H9 (cell line): ENCODE measurements at regions not wholly inside any gene's neighbourhood (a gene's known extent, or its start where the extent isn't known, plus 50 kb on each side); places are given as distances from the start of the nearest gene placed in this dataset.

Experiments used
- DNase-seq: peaks from one replicate; pipeline ENCODE4 v3.0.0-alpha.2; 2017
- H2AFZ ChIP-seq: one replicate; pipeline ENCODE4 v1.6.1; 2013; ENCODE audit warnings: mild to moderate bottlenecking, low read length, control low read depth, moderate library complexity
- H2AK5ac ChIP-seq: 2 replicates; pipeline ENCODE4 v1.6.1; 2013; ENCODE audit warnings: low read length, control low read depth, mixed read lengths; ENCODE audit not compliant: insufficient read length
- H2BK120ac ChIP-seq: one replicate; pipeline ENCODE4 v1.6.1; 2013; ENCODE audit warnings: low read depth, mild to moderate bottlenecking, low read length, control low read depth, inconsistent platforms; ENCODE audit not compliant: poor library complexity, severe bottlenecking
- H2BK12ac ChIP-seq: 2 replicates; pipeline ENCODE4 v1.6.1; 2013; ENCODE audit warnings: low read length, control low read depth, mixed read lengths, low read depth; ENCODE audit not compliant: insufficient read length
- H2BK15ac ChIP-seq: 2 replicates; pipeline ENCODE4 v1.6.1; 2013; ENCODE audit warnings: low read depth, low read length, control low read depth
- H2BK20ac ChIP-seq: one replicate; pipeline ENCODE4 v1.6.1; 2013; ENCODE audit warnings: low read depth, mild to moderate bottlenecking, low read length, control low read depth, inconsistent platforms; ENCODE audit not compliant: poor library complexity, severe bottlenecking
- H2BK5ac ChIP-seq: 2 replicates; pipeline ENCODE4 v1.6.1; 2013; ENCODE audit warnings: low read length, control low read depth, mixed read lengths; ENCODE audit not compliant: insufficient read length
- H3K14ac ChIP-seq: 2 replicates; pipeline ENCODE4 v1.6.1; 2013; ENCODE audit warnings: low read length, control low read depth; ENCODE audit not compliant: insufficient read depth
- H3K18ac ChIP-seq: 2 replicates; pipeline ENCODE4 v1.6.1; 2013; ENCODE audit warnings: low read depth, mild to moderate bottlenecking, mixed read lengths, low read length, control low read depth; ENCODE audit not compliant: insufficient read length
- H3K23ac ChIP-seq: 2 replicates; pipeline ENCODE4 v1.6.1; 2013; ENCODE audit warnings: low read length, control low read depth, mixed read lengths, low read depth; ENCODE audit not compliant: insufficient read length
- H3K23me2 ChIP-seq: 2 replicates; pipeline ENCODE4 v1.6.1; 2013; ENCODE audit warnings: low read depth, mild to moderate bottlenecking, mixed read lengths, low read length, control low read depth; ENCODE audit not compliant: insufficient read length, poor library complexity, severe bottlenecking
- H3K27ac ChIP-seq: 2 replicates; pipeline ENCODE4 v1.5.1; 2013; ENCODE audit warnings: low read length, control low read depth, mixed read lengths, low read depth; ENCODE audit not compliant: insufficient read length
- H3K27me3 ChIP-seq: 2 replicates; pipeline ENCODE4 v1.6.1; 2013; ENCODE audit warnings: low read length, control low read depth, inconsistent platforms; ENCODE audit not compliant: insufficient read depth
- H3K4ac ChIP-seq: 2 replicates; pipeline ENCODE4 v1.6.1; 2013; ENCODE audit warnings: low read depth, mild to moderate bottlenecking, control low read depth, inconsistent platforms, low read length, moderate library complexity
- H3K4me1 ChIP-seq: 2 replicates; pipeline ENCODE4 v1.6.1; 2013; ENCODE audit warnings: low read length, control low read depth, inconsistent platforms; ENCODE audit not compliant: insufficient read depth
- H3K4me2 ChIP-seq: 2 replicates; pipeline ENCODE4 v1.6.1; 2013; ENCODE audit warnings: low read length, control low read depth, mixed read lengths; ENCODE audit not compliant: insufficient read length, insufficient read depth
- H3K56ac ChIP-seq: 2 replicates; pipeline ENCODE4 v1.6.1; 2013; ENCODE audit warnings: low read depth, mild to moderate bottlenecking, mixed read lengths, low read length, control low read depth; ENCODE audit not compliant: insufficient read length
- H3K79me1 ChIP-seq: 2 replicates; pipeline ENCODE4 v1.6.1; 2013; ENCODE audit warnings: low read depth, mild to moderate bottlenecking, moderate library complexity, low read length, control low read depth, inconsistent platforms; ENCODE audit not compliant: insufficient read depth, poor library complexity, severe bottlenecking
- H3K79me2 ChIP-seq: 2 replicates; pipeline ENCODE4 v1.6.1; 2013; ENCODE audit warnings: low read length, control low read depth, inconsistent platforms; ENCODE audit not compliant: insufficient read depth
- H3K9ac ChIP-seq: 2 replicates; pipeline ENCODE4 v1.6.1; 2013; ENCODE audit warnings: low read length, control low read depth, mixed read lengths; ENCODE audit not compliant: insufficient read length; ENCODE audit errors: extremely low read depth
- H3K9me3 ChIP-seq: one replicate; pipeline ENCODE4 v1.6.1; 2013; ENCODE audit warnings: low read depth, low read length, inconsistent platforms; ENCODE audit not compliant: control insufficient read depth
- H3T11ph ChIP-seq: one replicate; pipeline ENCODE4 v1.6.1; 2013; ENCODE audit warnings: mild to moderate bottlenecking, low read length, control low read depth, inconsistent platforms
- H4K20me1 ChIP-seq: one replicate; pipeline ENCODE4 v1.6.1; 2013; ENCODE audit not compliant: control insufficient read depth, insufficient read length, insufficient read depth
- H4K5ac ChIP-seq: 2 replicates; pipeline ENCODE4 v1.6.1; 2013; ENCODE audit warnings: low read depth, mild to moderate bottlenecking, mixed read lengths, low read length, control low read depth; ENCODE audit not compliant: insufficient read length
- H4K8ac ChIP-seq: replicated peaks from 2 replicates; pipeline ENCODE4 v1.6.1; 2013; ENCODE audit warnings: low read length, control low read depth, mixed read lengths, low read depth; ENCODE audit not compliant: insufficient read length
- H4K91ac ChIP-seq: 2 replicates; pipeline ENCODE4 v1.6.1; 2013; ENCODE audit warnings: low read depth, mild to moderate bottlenecking, moderate library complexity, mixed read lengths, low read length, control low read depth; ENCODE audit not compliant: insufficient read length
- H3K27ac Mint-ChIP-seq, 3 experiments: 2 replicates in 2 of 3; 3 replicates in 1 of 3; pipeline ENCODE4 v1.8.0; 2020 to 2021; ENCODE audit warnings: mixed read lengths in 3 of 3, mild to moderate bottlenecking in 1 of 3, moderate library complexity in 1 of 3
- H3K27me3 Mint-ChIP-seq: 2 replicates; pipeline ENCODE4 v1.8.0; 2021; ENCODE audit warnings: low read depth, mild to moderate bottlenecking, moderate library complexity, mixed read lengths
- H3K36me3 Mint-ChIP-seq, 3 experiments: 2 replicates in 2 of 3; 3 replicates in 1 of 3; pipeline ENCODE4 v1.8.0; 2020 to 2021; ENCODE audit warnings: low read depth in 3 of 3, mixed read lengths in 3 of 3; ENCODE audit not compliant: insufficient read depth in 1 of 3
- H3K4me1 Mint-ChIP-seq, 2 experiments: 2 replicates each; pipeline ENCODE4 v1.8.0; 2020; ENCODE audit warnings: mixed read lengths in 2 of 2
- H3K4me3 Mint-ChIP-seq, 2 experiments: 2 replicates in 1 of 2; 3 replicates in 1 of 2; pipeline ENCODE4 v1.8.0; 2020 to 2021; ENCODE audit warnings: mild to moderate bottlenecking in 2 of 2, mixed read lengths in 2 of 2, moderate library complexity in 1 of 2
- H3K9me3 Mint-ChIP-seq, 2 experiments: 2 replicates in 1 of 2; 3 replicates in 1 of 2; pipeline ENCODE4 v1.8.0; 2020; ENCODE audit warnings: mild to moderate bottlenecking in 2 of 2, mixed read lengths in 2 of 2, moderate library complexity in 1 of 2
- WGBS: extraction: QIAGEN DNeasy Blood & Tissue Kit; methylation state at CpG from one replicate; pipeline ENCODE4 v1.1.7; 2013; ENCODE audit warnings: missing lambda C conversion rate, low lambda C conversion rate, mixed read lengths; ENCODE audit not compliant: insufficient read length; ENCODE audit errors: extremely low coverage; 5-methylcytosine and 5-hydroxymethylcytosine counted together
- TF ChIP-seq, protein P1 (sequence below): fragments of 200-600 bp; sonication (generic); conservative IDR thresholded peaks from 3 replicates; pipeline ENCODE4 v1.8.0; 2021; ENCODE audit warnings: antibody characterized with exemption, mild to moderate bottlenecking

DNA sequence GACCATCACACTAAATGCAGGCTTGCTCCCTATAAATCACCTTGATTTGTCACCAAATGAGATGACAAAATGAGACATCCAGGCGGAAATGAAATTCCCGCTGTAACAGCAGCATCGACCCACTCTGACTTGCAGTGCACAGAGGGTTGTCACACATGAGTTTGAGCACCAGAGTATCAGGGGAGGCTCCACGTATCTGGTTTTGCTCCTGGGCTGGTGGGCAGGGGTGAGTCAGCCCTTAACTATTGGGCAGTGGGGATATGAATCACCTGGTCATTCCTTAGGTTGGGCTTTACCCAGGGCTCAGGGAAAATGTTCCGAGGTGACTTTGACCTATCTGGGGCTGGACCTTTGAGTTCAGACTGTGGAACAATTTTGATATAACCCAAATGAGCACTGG is 245.2 kb upstream of the CCL2 start:
- no peak overlapping the region for H3K27ac ChIP-seq
- no peak overlapping the region for H3T11ph ChIP-seq
- no peak overlapping the region for H3K4me3 Mint-ChIP-seq
- no peak overlapping the region for H4K8ac ChIP-seq
- no peak overlapping the region for H3K4me2 ChIP-seq
- H3K27me3 Mint-ChIP-seq = no peaks in the 10 kb centered on the region
- no peak overlapping the region for H3K23ac ChIP-seq
- H3K79me1 ChIP-seq = no peaks in the 10 kb centered on the region
- H2BK5ac ChIP-seq = no peak overlapping the region
- H2AK5ac ChIP-seq = no peak overlapping the region
- H3K23me2 ChIP-seq = no peaks in the 10 kb centered on the region
- H3K27me3 ChIP-seq = no peaks in the 10 kb centered on the region
- no peak overlapping the region for H4K5ac ChIP-seq
- H3K9ac ChIP-seq = no peak overlapping the region
- H2BK120ac ChIP-seq = no peak overlapping the region
- H2BK12ac ChIP-seq = no peak overlapping the region
- no peaks in the 10 kb centered on the region; a peak in 1 of 7 replicates for H3K36me3 Mint-ChIP-seq
- no peaks in the 10 kb centered on the region for H3K9me3 ChIP-seq
- no CpG with 5 or more reads among the region's 5 CpGs for WGBS
- no peak overlapping the region for H3K56ac ChIP-seq
- H3K18ac ChIP-seq = no peak overlapping the region
- no peaks in the 10 kb centered on the region for H4K20me1 ChIP-seq
- H2BK20ac ChIP-seq = no peak overlapping the region
- no peak for DNase-seq
- no peaks in the 10 kb centered on the region for H3K9me3 Mint-ChIP-seq
- H3K4me1 Mint-ChIP-seq = peaks cover 4 to 11% of the 10 kb centered on the region in 2 experiments
- TF ChIP-seq, protein P1, sequence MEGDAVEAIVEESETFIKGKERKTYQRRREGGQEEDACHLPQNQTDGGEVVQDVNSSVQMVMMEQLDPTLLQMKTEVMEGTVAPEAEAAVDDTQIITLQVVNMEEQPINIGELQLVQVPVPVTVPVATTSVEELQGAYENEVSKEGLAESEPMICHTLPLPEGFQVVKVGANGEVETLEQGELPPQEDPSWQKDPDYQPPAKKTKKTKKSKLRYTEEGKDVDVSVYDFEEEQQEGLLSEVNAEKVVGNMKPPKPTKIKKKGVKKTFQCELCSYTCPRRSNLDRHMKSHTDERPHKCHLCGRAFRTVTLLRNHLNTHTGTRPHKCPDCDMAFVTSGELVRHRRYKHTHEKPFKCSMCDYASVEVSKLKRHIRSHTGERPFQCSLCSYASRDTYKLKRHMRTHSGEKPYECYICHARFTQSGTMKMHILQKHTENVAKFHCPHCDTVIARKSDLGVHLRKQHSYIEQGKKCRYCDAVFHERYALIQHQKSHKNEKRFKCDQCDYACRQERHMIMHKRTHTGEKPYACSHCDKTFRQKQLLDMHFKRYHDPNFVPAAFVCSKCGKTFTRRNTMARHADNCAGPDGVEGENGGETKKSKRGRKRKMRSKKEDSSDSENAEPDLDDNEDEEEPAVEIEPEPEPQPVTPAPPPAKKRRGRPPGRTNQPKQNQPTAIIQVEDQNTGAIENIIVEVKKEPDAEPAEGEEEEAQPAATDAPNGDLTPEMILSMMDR = no peak
- no peak overlapping the region for H2AFZ ChIP-seq
- no peaks in the 10 kb centered on the region; the same call in 1 of the 2 replicates for H3K4me1 ChIP-seq
- H2BK15ac ChIP-seq = no peak overlapping the region
- H3K14ac ChIP-seq = peak overlapping the region; percentile 41; the same call in 1 of the 2 replicates
- no peaks in the 10 kb centered on the region for H3K79me2 ChIP-seq
- H3K27ac Mint-ChIP-seq = no peak overlapping the region
- H4K91ac ChIP-seq = no peak overlapping the region
- H3K4ac ChIP-seq = no peak overlapping the region
